Astrocyte (in vitro differentiated cells and primary cell): ENCODE measurements at regions not wholly inside any gene's neighbourhood (a gene's known extent, or its start where the extent isn't known, plus 50 kb on each side); places are given as distances from the start of the nearest gene placed in this dataset.

Experiments used
- EZH2 ChIP-seq: IDR thresholded peaks from 2 replicates; pipeline ENCODE4 v1.6.1; 2012; ENCODE audit warnings: mild to moderate bottlenecking, low read length, inconsistent platforms; ENCODE audit not compliant: insufficient read depth
- TF ChIP-seq, protein P1 (sequence below): IDR thresholded peaks from 2 replicates; pipeline ENCODE4 v1.5.1; 2011; ENCODE audit warnings: low read depth, mild to moderate bottlenecking, inconsistent platforms, low read length, moderate library complexity; ENCODE audit not compliant: insufficient read depth

- TF ChIP-seq, protein P1, sequence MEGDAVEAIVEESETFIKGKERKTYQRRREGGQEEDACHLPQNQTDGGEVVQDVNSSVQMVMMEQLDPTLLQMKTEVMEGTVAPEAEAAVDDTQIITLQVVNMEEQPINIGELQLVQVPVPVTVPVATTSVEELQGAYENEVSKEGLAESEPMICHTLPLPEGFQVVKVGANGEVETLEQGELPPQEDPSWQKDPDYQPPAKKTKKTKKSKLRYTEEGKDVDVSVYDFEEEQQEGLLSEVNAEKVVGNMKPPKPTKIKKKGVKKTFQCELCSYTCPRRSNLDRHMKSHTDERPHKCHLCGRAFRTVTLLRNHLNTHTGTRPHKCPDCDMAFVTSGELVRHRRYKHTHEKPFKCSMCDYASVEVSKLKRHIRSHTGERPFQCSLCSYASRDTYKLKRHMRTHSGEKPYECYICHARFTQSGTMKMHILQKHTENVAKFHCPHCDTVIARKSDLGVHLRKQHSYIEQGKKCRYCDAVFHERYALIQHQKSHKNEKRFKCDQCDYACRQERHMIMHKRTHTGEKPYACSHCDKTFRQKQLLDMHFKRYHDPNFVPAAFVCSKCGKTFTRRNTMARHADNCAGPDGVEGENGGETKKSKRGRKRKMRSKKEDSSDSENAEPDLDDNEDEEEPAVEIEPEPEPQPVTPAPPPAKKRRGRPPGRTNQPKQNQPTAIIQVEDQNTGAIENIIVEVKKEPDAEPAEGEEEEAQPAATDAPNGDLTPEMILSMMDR: no peak
- no peak for TF ChIP-seq EZH2
These were observed 104.1 kb upstream of the ITGA6 start for GRCh38 chr2:172323256-172323655.
